H1 (cell line): ENCODE measurements at regions not wholly inside any gene's neighbourhood (a gene's known extent, or its start where the extent isn't known, plus 50 kb on each side); places are given as distances from the start of the nearest gene placed in this dataset.
A peak's percentile ranks its signal among the peaks of the same experiment; 100 is the strongest.

ENCODE experiments used
- CTCF ChIA-PET: fragments of 300-600 bp; sonication (Branson Sonifier 250); formaldehyde crosslinking; loops from one replicate; lab custom pipeline; 2021; ENCODE audit not compliant: partially characterized antibody; lab: Charles Lee
- POLR2A ChIA-PET: fragments of 300-600 bp; sonication (Branson Sonifier 250); formaldehyde crosslinking; loops from one replicate; lab custom pipeline; 2021; ENCODE audit warnings: inconsistent platforms; ENCODE audit not compliant: partially characterized antibody; lab: Charles Lee
- DNase-seq, 2 experiments: peaks; one replicate each; pipeline versions ENCODE4 v3.0.0 to v3.0.0-alpha.2; 2010 to 2022; ENCODE audit warnings: low spot score in 2 of 2, low read depth in 1 of 2, mixed read lengths in 1 of 2
- FAIRE-seq: peaks from 2 replicates; lab custom pipeline; 2011; peaks lifted over from hg19 to GRCh38; lab: Jason Lieb, UNC
- H2AFZ ChIP-seq: 2 replicates; pipeline ENCODE4 v1.8.1; 2012; ENCODE audit warnings: low read length, inconsistent platforms
- H2AK5ac ChIP-seq: 2 replicates; pipeline ENCODE4 v1.6.1; 2013; ENCODE audit warnings: low read depth, low read length
- H2BK120ac ChIP-seq: replicated peaks from 2 replicates; pipeline ENCODE3; 2013; ENCODE audit warnings: low read depth, low read length, inconsistent platforms
- H2BK12ac ChIP-seq: 2 replicates; pipeline ENCODE4 v1.6.1; 2013; ENCODE audit warnings: low read depth, low read length
- H2BK15ac ChIP-seq: 2 replicates; pipeline ENCODE4 v1.6.1; 2013; ENCODE audit warnings: low read length
- H2BK20ac ChIP-seq: 2 replicates; pipeline ENCODE4 v1.6.1; 2013; ENCODE audit warnings: low read length
- H2BK5ac ChIP-seq: 2 replicates; pipeline ENCODE4 v1.6.1; 2013; ENCODE audit warnings: low read depth, low read length
- H3K14ac ChIP-seq: 2 replicates; pipeline ENCODE4 v1.6.1; 2013; ENCODE audit warnings: inconsistent platforms; ENCODE audit not compliant: insufficient read length
- H3K18ac ChIP-seq: 2 replicates; pipeline ENCODE4 v1.6.1; 2013; ENCODE audit warnings: low read length; ENCODE audit errors: extremely low read depth
- H3K23ac ChIP-seq: 2 replicates; pipeline ENCODE4 v1.6.1; 2013; ENCODE audit warnings: inconsistent platforms; ENCODE audit not compliant: insufficient read length
- H3K23me2 ChIP-seq: 2 replicates; pipeline ENCODE4 v1.6.1; 2013; ENCODE audit warnings: low read depth, low read length
- H3K27ac ChIP-seq: 2 replicates; pipeline ENCODE4 v1.6.1; 2011; ENCODE audit warnings: low read depth, low read length, inconsistent platforms
- H3K27me3 ChIP-seq, 4 experiments: replicated peaks in 1 of 4; 1 replicate in 1 of 4; 2 replicates in 3 of 4; pipeline versions ENCODE4 v1.6.1 to v1.8.1; 2011 to 2013; ENCODE audit warnings: low read length in 3 of 4, mild to moderate bottlenecking in 3 of 4, inconsistent platforms in 2 of 4, mixed read lengths in 2 of 4, moderate library complexity in 1 of 4; ENCODE audit not compliant: control insufficient read depth in 3 of 4, insufficient read depth in 3 of 4; ENCODE audit errors: extremely low read depth in 1 of 4
- H3K36me3 ChIP-seq, 4 experiments: 2 replicates each; pipeline versions ENCODE4 v1.6.1 to v1.8.1; 2011 to 2013; ENCODE audit warnings: mild to moderate bottlenecking in 4 of 4, low read length in 3 of 4, moderate library complexity in 2 of 4, control low read depth in 1 of 4, inconsistent platforms in 1 of 4; ENCODE audit not compliant: insufficient read depth in 4 of 4, control insufficient read depth in 2 of 4
- H3K4ac ChIP-seq: replicated peaks from 2 replicates; pipeline ENCODE3; 2013; ENCODE audit warnings: low read length, low read depth, mixed read lengths, inconsistent platforms; ENCODE audit not compliant: insufficient read length
- H3K4me1 ChIP-seq, 4 experiments: replicated peaks in 1 of 4; 1 replicate in 1 of 4; 2 replicates in 3 of 4; pipeline versions ENCODE4 v1.6.1 to v1.8.1; 2011 to 2013; ENCODE audit warnings: low read length in 3 of 4, inconsistent platforms in 2 of 4, mixed read lengths in 1 of 4; ENCODE audit not compliant: insufficient read depth in 4 of 4, control insufficient read depth in 3 of 4
- H3K4me2 ChIP-seq, 2 experiments: 2 replicates each; pipeline versions ENCODE4 v1.6.1 to v1.8.1; 2011 to 2013; ENCODE audit warnings: low read depth in 2 of 2, low read length in 2 of 2, control low read depth in 1 of 2, inconsistent platforms in 1 of 2, mild to moderate bottlenecking in 1 of 2; ENCODE audit not compliant: insufficient read depth in 1 of 2
- H3K4me3 ChIP-seq, 4 experiments: fragments of 200-600, 300-600 bp in 1 of 4; sonication (generic), shearing (Covaris generic), sonication (Bioruptor Twin) in 1 of 4; 2 replicates each; pipeline versions ENCODE4 v1.5.1 to v1.8.1; 2011 to 2016; ENCODE audit warnings: low read length in 4 of 4, low read depth in 3 of 4, control low read depth in 2 of 4, inconsistent platforms in 2 of 4, mild to moderate bottlenecking in 2 of 4, mixed read lengths in 1 of 4, moderate library complexity in 1 of 4; ENCODE audit not compliant: insufficient read depth in 2 of 4; ENCODE audit errors: extremely low read depth in 1 of 4
- H3K56ac ChIP-seq: replicated peaks from 2 replicates; pipeline ENCODE3; 2013; ENCODE audit warnings: low read depth, mild to moderate bottlenecking, mixed read lengths, low read length, inconsistent platforms; ENCODE audit not compliant: insufficient read length
- H3K79me1 ChIP-seq: 2 replicates; pipeline ENCODE4 v1.6.1; 2013; ENCODE audit warnings: low read depth, low read length, control low read depth
- H3K79me2 ChIP-seq, 2 experiments: 2 replicates each; pipeline versions ENCODE4 v1.6.1 to v1.8.1; 2012 to 2013; ENCODE audit warnings: low read length in 2 of 2, mild to moderate bottlenecking in 2 of 2, inconsistent platforms in 1 of 2; ENCODE audit not compliant: insufficient read depth in 2 of 2, control insufficient read depth in 1 of 2
- H3K9ac ChIP-seq, 4 experiments: replicated peaks in 1 of 4; 1 replicate in 1 of 4; 2 replicates in 3 of 4; pipeline versions ENCODE4 v1.6.1 to v1.8.1; 2011 to 2013; ENCODE audit warnings: low read depth in 3 of 4, low read length in 3 of 4, control low read depth in 2 of 4, mild to moderate bottlenecking in 2 of 4, moderate library complexity in 2 of 4, inconsistent platforms in 1 of 4; ENCODE audit errors: extremely low read depth in 1 of 4
- H3K9me3 ChIP-seq, 2 experiments: 2 replicates each; pipeline versions ENCODE4 v1.6.1 to v1.8.1; 2012 to 2013; ENCODE audit warnings: mild to moderate bottlenecking in 2 of 2, moderate library complexity in 2 of 2, control low read depth in 1 of 2, inconsistent platforms in 1 of 2, low read depth in 1 of 2, low read length in 1 of 2, mixed read lengths in 1 of 2; ENCODE audit not compliant: insufficient read depth in 2 of 2
- H4K20me1 ChIP-seq, 2 experiments: replicated peaks in 1 of 2; 2 replicates each; pipeline versions ENCODE3 to v1.8.1; 2011 to 2013; ENCODE audit warnings: inconsistent platforms in 2 of 2, low read length in 2 of 2, mild to moderate bottlenecking in 1 of 2; ENCODE audit not compliant: insufficient read depth in 2 of 2, control insufficient read depth in 1 of 2
- H4K5ac ChIP-seq: 2 replicates; pipeline ENCODE4 v1.6.1; 2013; ENCODE audit warnings: low read length, low read depth, mixed read lengths, inconsistent platforms; ENCODE audit not compliant: insufficient read length
- H4K8ac ChIP-seq: 2 replicates; pipeline ENCODE4 v1.8.0; 2013; ENCODE audit warnings: mild to moderate bottlenecking, moderate library complexity, low read length, inconsistent platforms; ENCODE audit not compliant: insufficient read depth; ENCODE audit errors: extremely low read depth
- H4K91ac ChIP-seq: replicated peaks from 2 replicates; pipeline ENCODE3; 2013; ENCODE audit warnings: low read length, mixed read lengths, inconsistent platforms; ENCODE audit not compliant: insufficient read length
- CHD1 ChIP-seq: IDR thresholded peaks from 2 replicates; pipeline ENCODE4 v1.6.1; 2012; ENCODE audit warnings: low read depth, low read length, improper control_type of control experiment
- CHD2 ChIP-seq: IDR thresholded peaks from 2 replicates; pipeline ENCODE4 v1.6.1; 2012; ENCODE audit warnings: low read length, improper control_type of control experiment
- CREB1 ChIP-seq: IDR thresholded peaks from 2 replicates; pipeline ENCODE4 v1.6.1; 2012; ENCODE audit warnings: inconsistent platforms
- CTCF ChIP-seq, 3 experiments: IDR thresholded peaks; 1 replicate in 2 of 3; 2 replicates in 1 of 3; pipeline versions ENCODE4 v1.5.1 to v1.6.1; 2011; ENCODE audit warnings: low read length in 3 of 3, mild to moderate bottlenecking in 3 of 3, inconsistent platforms in 2 of 3, low read depth in 1 of 3, moderate library complexity in 1 of 3; ENCODE audit not compliant: insufficient read depth in 1 of 3; ENCODE audit errors: control extremely low read depth in 1 of 3
- E2F6 ChIP-seq: IDR thresholded peaks from 2 replicates; pipeline ENCODE4 v1.6.1; 2012; ENCODE audit warnings: inconsistent platforms
- HDAC6 ChIP-seq: IDR thresholded peaks from one replicate; pipeline ENCODE4 v1.7.1; 2012; ENCODE audit warnings: low read depth, mild to moderate bottlenecking, inconsistent platforms, low read length, moderate library complexity
- JUN ChIP-seq: IDR thresholded peaks from 2 replicates; pipeline ENCODE4 v1.6.1; 2011; ENCODE audit warnings: low read depth, mild to moderate bottlenecking, improper control_type of control experiment, low read length
- KDM1A ChIP-seq: fragments of 200-600, 300-600 bp; sonication (generic); IDR thresholded peaks from 2 replicates; pipeline ENCODE4 v1.7.1; 2016; ENCODE audit warnings: mild to moderate bottlenecking, low read length, borderline replicate concordance
- RFX5 ChIP-seq: IDR thresholded peaks from 2 replicates; pipeline ENCODE4 v1.6.1; 2011; ENCODE audit warnings: low read depth, low read length, improper control_type of control experiment, borderline replicate concordance
- RXRA ChIP-seq: IDR thresholded peaks from 2 replicates; pipeline ENCODE4 v1.6.1; 2011; ENCODE audit warnings: low read depth, mild to moderate bottlenecking, low read length, moderate library complexity; ENCODE audit not compliant: insufficient read depth
- TCF12 ChIP-seq: IDR thresholded peaks from 2 replicates; pipeline ENCODE4 v1.6.1; 2011; ENCODE audit warnings: low read depth, mild to moderate bottlenecking, low read length
- WGBS, 2 experiments: shearing (Covaris generic) in 1 of 2; methylation state at CpG; one replicate each; pipeline versions ENCODE4 v1.1.6 to v1.1.7; 2013 to 2015; ENCODE audit warnings: low lambda C conversion rate in 2 of 2, mixed read lengths in 2 of 2, inconsistent platforms in 1 of 2, low coverage in 1 of 2, missing lambda C conversion rate in 1 of 2; ENCODE audit not compliant: insufficient replicate concordance in 2 of 2, insufficient coverage in 1 of 2, insufficient read length in 1 of 2; ENCODE audit errors: extremely low coverage in 1 of 2, missing lambda C conversion rate in 1 of 2; 5-methylcytosine and 5-hydroxymethylcytosine counted together

GRCh38 chr6:14765721-14766390, 480.0 kb upstream of the JARID2 start:
- no peak overlapping the region for H2BK15ac ChIP-seq
- TF ChIP-seq KDM1A (no peak), CHD1 (no peak), RXRA (no peak), RFX5 (no peak), CHD2 (no peak), CTCF (IDR thresholded peaks at IDR 0.05; ENCODE audit: control extremely low read depth in 1 of 3, insufficient read depth in 1 of 3, low read depth in 1 of 3, low read length in 3 of 3) (no peak), HDAC6 (no peak), JUN (no peak), E2F6 (no peak), CREB1 (no peak), TCF12 (no peak)
- TF ChIP-seq, all 59 proteins: peak for 0
- FAIRE-seq (no peak), DNase-seq (no peak)
- Histone ChIP-seq H3K36me3 (no peaks in the 10 kb centered on the region), H2BK5ac (no peak overlapping the region), H3K14ac (no peak overlapping the region), H3K4me1 (no peaks in the 10 kb centered on the region; a peak in 1 of 7 replicates), H3K18ac (no peak overlapping the region), H2AFZ (no peak overlapping the region), H3K79me2 (no peaks in the 10 kb centered on the region), H4K8ac (no peak overlapping the region), H3K23ac (no peak overlapping the region), H3K27ac (no peak overlapping the region), H3K27me3 (no peaks in the 10 kb centered on the region), H2AK5ac (no peak overlapping the region), H2BK20ac (no peak overlapping the region), H3K9ac (no peak overlapping the region), H3K4ac (no peak overlapping the region), H3K9me3 (no peaks in the 10 kb centered on the region), H3K79me1 (no peaks in the 10 kb centered on the region; the same call in 1 of the 2 replicates), H2BK120ac (no peak overlapping the region), H3K4me3 (no peak overlapping the region), H4K5ac (no peak overlapping the region), H3K4me2 (no peak overlapping the region), H2BK12ac (no peak overlapping the region), H4K20me1 (no peaks in the 10 kb centered on the region), H4K91ac (peak overlapping the region; percentile 10), H3K56ac (no peak overlapping the region), H3K23me2 (no peaks in the 10 kb centered on the region)
- 98% methylated on average over 3 of the region's 3 CpGs; no CpG with 5 or more reads in 1 of the 2 experiments for WGBS, 2 experiments
- ChIA-PET CTCF (no interaction called here), POLR2A (no interaction called here)
